IPS-NIHi7 (cell line): ENCODE measurements at regions not wholly inside any gene's neighbourhood (a gene's known extent, or its start where the extent isn't known, plus 50 kb on each side); places are given as distances from the start of the nearest gene placed in this dataset.
A peak's percentile ranks its signal among the peaks of the same experiment; 100 is the strongest.

ENCODE experiments used
- DNase-seq: peaks from one replicate; pipeline ENCODE4 v3.0.0; 2012; ENCODE audit warnings: mixed read lengths; ENCODE audit errors: extremely low spot score

GRCh38 chr7:35386816-35387706, 133.2 kb upstream of the TBX20 start:
- no peak for DNase-seq

- no peak for DNase-seq
Observed at GRCh38 chr7:35386082-35386815, 132.3 kb upstream of the TBX20 start.

- no peak for DNase-seq
Observed at GRCh38 chr7:35384761-35385700, 131.1 kb upstream of the TBX20 start.

GRCh38 chr7:35380739-35381224, 126.9 kb upstream of the TBX20 start:
- DNase-seq, result no peak

- DNase-seq, result no peak
Observed at GRCh38 chr7:35379481-35379880, 125.6 kb upstream of the TBX20 start.

DNA sequence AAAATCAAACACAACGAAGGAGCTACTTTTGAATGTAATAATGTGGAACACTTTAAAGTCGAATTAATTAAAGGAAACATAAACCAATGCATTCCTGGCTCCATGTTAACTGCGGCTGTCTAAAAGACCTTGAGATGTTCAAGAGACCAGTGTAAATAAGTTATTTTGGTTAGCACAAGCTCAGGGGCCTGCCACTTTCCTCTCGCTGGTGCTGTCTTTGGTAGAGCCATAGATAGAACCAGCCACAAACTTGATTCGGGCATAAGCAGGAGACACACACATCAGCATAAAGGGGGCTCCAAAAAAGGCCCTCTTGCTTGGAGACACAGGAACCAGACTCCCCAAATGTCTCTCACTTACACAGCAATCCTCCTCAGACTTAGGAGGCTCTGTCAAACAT, 121.6 kb upstream of the TBX20 start:
- no peak for DNase-seq

GRCh38 chr7:35374858-35375257, 121.0 kb upstream of the TBX20 start:
- DNase-seq, result no peak

- DNase-seq, result no peak
Observed at GRCh38 chr7:35371221-35371620, 117.3 kb upstream of the TBX20 start.

GRCh38 chr7:35370687-35371086, 116.8 kb upstream of the TBX20 start:
- DNase-seq, result no peak

- DNase-seq, result peak; percentile 64
Observed at GRCh38 chr7:35366167-35367155, 112.6 kb upstream of the TBX20 start.

DNA sequence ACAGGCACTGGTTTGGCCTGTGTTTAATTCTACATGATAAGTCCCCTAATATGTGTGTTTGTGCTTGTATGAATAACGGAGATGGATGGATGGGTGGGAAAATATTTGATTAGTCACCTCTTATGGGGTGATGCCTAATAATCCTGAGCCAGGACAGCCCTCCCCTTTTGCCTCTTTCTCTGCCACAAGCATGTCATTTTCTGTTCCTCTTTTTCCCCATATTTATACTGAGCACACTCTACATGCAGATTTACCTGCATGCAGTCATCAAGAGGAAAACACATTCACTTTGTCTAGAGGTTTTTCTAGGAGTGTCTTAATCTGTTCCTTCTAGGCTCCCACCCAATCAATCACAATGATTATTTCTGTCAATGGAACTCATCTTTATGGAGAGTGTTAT, 111.6 kb upstream of the TBX20 start:
- no peak for DNase-seq

DNA sequence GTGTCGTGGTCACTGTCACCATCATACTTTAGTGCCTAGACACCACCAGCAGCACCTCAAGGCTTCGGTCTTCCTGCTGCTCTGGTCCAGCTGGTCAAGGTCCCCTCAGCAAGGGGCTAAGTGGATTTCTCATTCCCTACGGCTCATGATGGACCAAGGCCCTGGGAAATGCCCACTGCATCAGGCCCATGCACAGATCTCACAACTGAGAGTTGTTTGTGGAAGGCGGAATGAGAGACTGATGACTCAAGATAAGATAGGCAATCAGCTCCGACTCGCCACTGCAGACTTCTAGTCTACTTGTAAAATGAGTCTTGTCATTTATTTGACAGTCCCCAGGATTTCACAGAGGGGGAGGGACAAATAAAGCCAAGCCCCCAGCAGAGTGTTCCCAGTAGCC, 108.4 kb upstream of the TBX20 start:
- no peak for DNase-seq

DNA sequence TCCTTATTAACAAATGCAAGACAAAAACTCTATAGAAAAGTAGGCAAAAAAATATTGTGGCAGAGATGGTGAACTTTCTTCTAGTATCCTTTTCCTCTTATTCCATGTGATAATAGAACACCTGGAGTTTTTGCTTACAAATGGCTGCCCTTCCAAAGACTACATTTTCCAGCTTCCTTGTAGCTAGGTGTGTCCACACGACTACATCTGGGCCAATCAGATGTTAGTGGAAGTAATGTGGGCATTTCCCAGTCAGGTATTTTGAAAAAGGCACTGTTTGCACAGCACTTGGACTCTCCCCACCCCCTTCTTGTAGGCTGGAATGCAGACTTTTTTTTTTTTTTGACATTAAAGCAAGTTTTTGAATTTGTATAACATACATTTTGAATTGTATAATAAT, 105.5 kb upstream of the TBX20 start:
- DNase-seq, result no peak

DNA sequence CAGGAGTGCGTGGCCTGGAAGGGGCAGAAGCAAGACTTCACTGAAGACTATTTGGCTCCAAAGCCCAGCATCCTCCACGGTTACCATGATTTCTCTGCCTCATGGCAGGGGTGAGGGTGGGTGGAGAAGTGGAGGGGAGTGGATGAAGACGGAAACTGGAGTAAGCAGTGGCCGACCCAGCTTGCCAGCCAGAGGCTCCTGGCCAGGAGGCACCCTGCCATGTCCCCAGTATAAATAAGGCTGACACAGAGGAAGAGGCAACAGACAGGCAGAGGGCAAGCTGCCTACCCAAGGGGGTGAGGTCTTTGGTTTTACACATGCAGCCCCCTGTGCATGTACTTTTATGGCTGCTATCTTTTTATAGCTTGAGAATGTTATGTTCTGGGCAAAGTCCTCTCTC, 102.6 kb upstream of the TBX20 start:
- DNase-seq, result no peak

- DNase-seq, result no peak
Observed at GRCh38 chr7:35355911-35356310, 102.0 kb upstream of the TBX20 start.

GRCh38 chr7:35355199-35355598, 101.3 kb upstream of the TBX20 start:
- DNase-seq, result no peak

- DNase-seq, result no peak
Observed at GRCh38 chr7:35353481-35353880, 99.6 kb upstream of the TBX20 start.

DNA sequence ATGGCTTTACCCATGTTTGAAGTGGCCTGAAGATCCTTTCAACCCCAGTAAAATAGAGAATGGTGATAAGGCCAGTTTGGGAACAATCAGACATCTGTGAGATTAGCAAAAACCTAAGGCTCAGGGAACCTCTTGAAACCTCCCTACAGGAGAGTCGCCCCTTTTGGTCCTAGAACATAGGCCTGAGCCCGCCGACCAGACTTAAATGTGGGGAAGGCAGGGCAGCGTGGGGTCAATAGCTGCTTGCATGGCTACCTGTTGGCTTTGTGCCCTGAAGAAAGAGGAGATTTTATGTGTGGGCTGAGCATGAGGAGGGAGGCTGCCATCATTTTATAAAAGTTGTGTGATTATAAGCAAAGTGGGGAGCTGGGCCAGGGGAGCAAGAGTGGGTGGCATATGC, 97.6 kb upstream of the TBX20 start:
- no peak for DNase-seq

DNA sequence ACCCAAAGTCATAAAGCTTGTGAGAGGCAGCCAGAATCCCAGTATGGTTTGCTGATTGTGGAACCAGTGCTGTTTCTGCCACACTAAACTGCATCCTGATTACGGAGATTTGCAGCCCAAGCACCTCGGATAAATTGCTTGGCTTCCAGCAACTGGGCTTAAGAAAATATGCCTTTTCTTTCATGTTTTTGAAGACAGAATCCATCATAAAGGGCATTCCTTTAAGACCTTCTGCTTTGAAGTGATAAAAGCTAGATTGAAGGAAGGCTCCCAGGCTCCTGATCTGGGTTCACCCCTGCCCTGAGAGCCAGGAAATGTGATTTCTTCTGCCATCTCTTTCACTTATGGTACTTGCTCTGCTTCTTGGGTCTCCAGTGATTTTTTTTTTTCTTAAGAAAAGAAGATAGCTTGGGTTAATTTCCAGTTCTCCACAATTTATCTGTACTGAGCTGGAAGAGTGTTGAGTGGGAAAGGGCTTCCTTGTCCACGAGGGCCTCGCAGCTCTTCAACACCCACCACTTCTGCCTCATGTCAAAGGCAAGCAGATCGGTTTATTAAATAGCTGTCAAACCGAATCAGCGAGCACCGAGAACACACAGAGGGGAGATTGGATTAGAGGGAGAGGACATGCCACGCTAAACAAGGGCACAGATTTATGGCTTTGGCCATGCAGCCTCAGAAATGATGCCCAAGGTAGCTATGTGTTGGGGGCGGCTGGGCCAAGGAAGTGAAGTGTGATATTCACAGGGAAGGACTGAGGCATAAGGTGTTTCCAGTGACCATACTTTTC, 94.9 kb upstream of the TBX20 start:
- DNase-seq, result no peak

- DNase-seq, result no peak
Observed at GRCh38 chr7:35342786-35343185, 88.9 kb upstream of the TBX20 start.
